ENCODE measurements at regions not wholly inside any gene's neighbourhood (a gene's known extent, or its start where the extent isn't known, plus 50 kb on each side); places are given as distances from the start of the nearest gene placed in this dataset.

DNA sequence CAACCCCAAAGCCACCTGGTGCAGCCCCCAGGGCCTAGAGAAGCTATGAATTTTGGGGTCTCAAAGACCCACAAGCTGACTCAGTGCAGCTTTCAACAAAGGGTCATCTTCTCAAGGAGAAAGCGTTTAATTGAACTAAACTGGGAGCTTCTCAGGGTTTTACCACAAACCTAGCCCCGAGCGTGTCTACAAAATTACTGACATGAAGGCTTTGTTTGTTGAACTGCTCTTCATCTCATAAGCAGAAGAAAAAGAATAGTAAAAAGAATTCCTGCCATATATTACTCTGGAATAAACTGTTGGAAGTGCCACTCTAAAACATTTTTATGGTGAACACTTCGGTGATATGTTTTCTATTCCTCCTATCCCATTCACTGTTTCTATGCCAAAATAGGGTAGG is 50.8 kb upstream of the INCENP start:
- Histone ChIP-seq H3K36me3 (no peaks in the 10 kb centered on the region), H3K9me3 (no peaks in the 10 kb centered on the region), H3K4me1 (no peaks in the 10 kb centered on the region), H3K27me3 (no peaks in the 10 kb centered on the region), H3K27ac (no peak overlapping the region), H3K4me3 (no peak overlapping the region)
- DNase-seq (ENCODE audit: low spot score in 2 of 2), result no peak
- 78 to 82% methylated on average over 4 of the region's 4 CpGs for WGBS, 2 donors
- TF ChIP-seq, protein P1, sequence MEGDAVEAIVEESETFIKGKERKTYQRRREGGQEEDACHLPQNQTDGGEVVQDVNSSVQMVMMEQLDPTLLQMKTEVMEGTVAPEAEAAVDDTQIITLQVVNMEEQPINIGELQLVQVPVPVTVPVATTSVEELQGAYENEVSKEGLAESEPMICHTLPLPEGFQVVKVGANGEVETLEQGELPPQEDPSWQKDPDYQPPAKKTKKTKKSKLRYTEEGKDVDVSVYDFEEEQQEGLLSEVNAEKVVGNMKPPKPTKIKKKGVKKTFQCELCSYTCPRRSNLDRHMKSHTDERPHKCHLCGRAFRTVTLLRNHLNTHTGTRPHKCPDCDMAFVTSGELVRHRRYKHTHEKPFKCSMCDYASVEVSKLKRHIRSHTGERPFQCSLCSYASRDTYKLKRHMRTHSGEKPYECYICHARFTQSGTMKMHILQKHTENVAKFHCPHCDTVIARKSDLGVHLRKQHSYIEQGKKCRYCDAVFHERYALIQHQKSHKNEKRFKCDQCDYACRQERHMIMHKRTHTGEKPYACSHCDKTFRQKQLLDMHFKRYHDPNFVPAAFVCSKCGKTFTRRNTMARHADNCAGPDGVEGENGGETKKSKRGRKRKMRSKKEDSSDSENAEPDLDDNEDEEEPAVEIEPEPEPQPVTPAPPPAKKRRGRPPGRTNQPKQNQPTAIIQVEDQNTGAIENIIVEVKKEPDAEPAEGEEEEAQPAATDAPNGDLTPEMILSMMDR (IDR thresholded peaks at IDR 0.05), result no peak
- TF ChIP-seq EP300 (IDR thresholded peaks at IDR 0.05) (no peak), POLR2A (IDR thresholded peaks at IDR 0.05) (no peak)

DNA sequence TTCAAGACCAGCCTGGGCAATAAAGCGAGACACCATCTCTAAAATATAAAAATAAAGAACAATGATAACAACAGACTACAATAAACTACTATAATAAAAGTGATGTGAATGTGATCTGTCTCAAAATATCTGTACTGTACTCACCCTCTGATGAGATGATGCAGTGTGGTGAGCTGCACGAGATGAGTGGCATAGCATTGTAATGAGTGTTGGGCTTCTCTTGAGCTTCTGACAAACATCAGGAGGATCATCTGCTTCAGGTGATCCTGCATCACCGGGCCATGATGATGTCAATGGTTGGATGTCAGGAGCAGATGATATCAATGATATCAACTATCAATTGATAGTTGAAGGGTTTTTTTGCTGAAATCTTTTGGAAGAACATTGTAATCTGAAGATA is 52.4 kb upstream of the INCENP start:
- Histone ChIP-seq H3K4me1 (no peaks in the 10 kb centered on the region), H3K27me3 (no peaks in the 10 kb centered on the region), H3K36me3 (no peaks in the 10 kb centered on the region), H3K4me3 (no peak overlapping the region), H3K9me3 (no peaks in the 10 kb centered on the region), H3K27ac (no peak overlapping the region)
- WGBS, 2 donors, result 86 to 91% methylated on average over 3 of the region's 3 CpGs
- no peak for DNase-seq (ENCODE audit: low spot score in 2 of 2)
- no peak for TF ChIP-seq POLR2A (IDR thresholded peaks at IDR 0.05)

DNA sequence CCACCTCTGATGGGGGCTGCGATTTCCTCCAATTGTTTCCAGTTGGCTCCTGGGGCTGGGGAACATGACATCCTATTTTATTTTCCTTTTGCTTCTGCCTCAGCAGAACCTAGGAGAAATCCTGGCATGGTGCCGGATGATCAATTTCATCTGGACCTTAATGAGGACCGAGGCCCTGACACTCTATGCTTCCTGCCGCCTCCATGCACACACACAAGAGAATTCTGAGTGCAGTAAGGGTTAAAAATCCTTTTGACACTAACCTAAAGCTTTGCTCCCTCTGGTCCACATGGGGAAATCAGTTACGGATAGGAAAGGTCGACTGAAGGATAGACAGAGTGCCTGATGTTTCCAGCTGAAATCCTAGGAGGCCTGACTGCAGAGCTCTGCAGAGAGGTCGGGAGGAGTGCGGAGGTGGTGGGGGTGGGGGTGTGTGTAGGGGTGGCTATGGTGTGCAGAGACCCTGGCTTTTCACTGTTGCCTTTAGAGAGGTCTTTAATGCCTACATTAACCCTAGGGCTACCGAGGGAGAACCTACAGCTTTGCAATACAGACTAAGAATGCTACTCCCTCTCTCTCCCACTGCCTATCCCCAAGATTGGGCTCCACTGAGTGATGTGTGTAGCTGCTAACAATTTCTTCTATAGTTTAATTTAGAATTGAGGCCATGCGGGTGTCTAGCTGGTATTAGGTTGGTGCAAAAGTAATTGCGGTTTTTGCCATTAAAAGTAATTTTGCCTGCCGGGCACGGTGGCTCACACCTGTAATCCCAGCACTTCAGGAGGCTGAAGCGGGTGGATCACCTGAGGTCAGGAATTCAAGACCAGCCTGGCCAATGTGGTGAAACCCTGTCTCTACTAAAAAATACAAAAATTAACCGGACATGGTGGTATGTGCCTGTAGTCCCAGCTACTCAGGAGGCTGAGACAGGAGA is 53.6 kb upstream of the INCENP start:
- Histone ChIP-seq H3K9me3 (no peaks in the 10 kb centered on the region), H3K4me1 (no peaks in the 10 kb centered on the region), H3K36me3 (no peaks in the 10 kb centered on the region), H3K27ac (no peak overlapping the region), H3K4me3 (no peak overlapping the region), H3K27me3 (no peaks in the 10 kb centered on the region)
- TF ChIP-seq POLR2A (IDR thresholded peaks at IDR 0.05) (no peak), EP300 (IDR thresholded peaks at IDR 0.05) (no peak)
- TF ChIP-seq, protein P1 (IDR thresholded peaks at IDR 0.05), result no peak
- no peak for DNase-seq (ENCODE audit: low spot score in 2 of 2)
- 62% methylated on average over 15 of the region's 15 CpGs for WGBS, 2 donors

DNA sequence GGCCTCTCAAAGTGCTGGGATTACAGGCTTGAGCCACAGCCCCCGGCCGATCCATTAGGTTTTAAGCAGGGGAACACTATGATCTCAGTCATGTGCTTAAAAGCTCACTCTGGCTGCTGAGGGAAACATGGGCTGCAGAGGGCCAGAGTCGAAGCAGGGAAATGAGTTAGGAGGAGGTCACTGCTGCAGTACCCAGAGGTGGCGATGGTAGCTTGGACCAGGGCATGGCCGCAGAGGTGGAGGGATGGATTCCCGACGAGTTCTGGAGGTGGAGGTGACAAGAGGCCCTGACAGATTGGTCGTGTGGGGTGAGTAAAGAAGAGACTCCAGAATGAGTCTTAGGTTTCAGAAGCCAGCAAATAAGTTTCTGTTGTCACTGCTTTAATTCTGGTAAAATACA is 54.4 kb upstream of the INCENP start:
- no peaks in the 10 kb centered on the region for H3K9me3 ChIP-seq

DNA sequence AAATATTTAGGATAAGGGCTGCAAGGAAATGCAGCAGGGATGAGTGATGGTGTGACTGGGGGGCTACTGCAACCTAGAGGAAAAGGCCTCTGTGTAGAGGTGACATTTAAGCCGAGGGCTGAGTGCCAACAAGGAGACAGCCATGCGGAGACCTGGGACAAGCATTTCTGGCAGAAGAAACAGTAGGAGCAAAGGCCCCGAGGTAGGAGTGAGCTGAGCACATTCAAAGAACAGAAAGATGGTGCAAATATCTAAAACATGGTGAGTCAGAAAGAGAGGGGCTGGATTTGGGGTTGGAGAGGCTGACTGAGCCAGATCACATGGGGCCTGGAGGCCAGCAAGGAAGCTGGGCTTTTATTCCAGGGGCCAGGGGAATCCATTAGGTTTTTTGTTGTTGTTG is 55.1 kb upstream of the INCENP start:
- 82 to 88% methylated on average over 3 of the region's 3 CpGs for WGBS, 2 donors
- Histone ChIP-seq H3K4me3 (no peak overlapping the region), H3K36me3 (no peaks in the 10 kb centered on the region), H3K27ac (no peak overlapping the region), H3K27me3 (no peaks in the 10 kb centered on the region), H3K9me3 (no peaks in the 10 kb centered on the region), H3K4me1 (no peaks in the 10 kb centered on the region)
- TF ChIP-seq EP300 (IDR thresholded peaks at IDR 0.05) (no peak), POLR2A (IDR thresholded peaks at IDR 0.05) (no peak)
- TF ChIP-seq, protein P1 (IDR thresholded peaks at IDR 0.05), result no peak
- DNase-seq (ENCODE audit: low spot score in 2 of 2), result no peak

More for the DNA sequence above, 54.4 kb upstream of the INCENP start:
- H3K27me3 ChIP-seq, result no peaks in the 10 kb centered on the region
- DNase-seq (ENCODE audit: low spot score in 2 of 2), result no peak
- WGBS, 2 donors, result 76 to 78% methylated on average over 8 of the region's 8 CpGs
- no peaks in the 10 kb centered on the region for H3K4me1 ChIP-seq
- H3K4me3 ChIP-seq, result no peak overlapping the region
- H3K36me3 ChIP-seq, result no peaks in the 10 kb centered on the region
- no peak for TF ChIP-seq EP300 (IDR thresholded peaks at IDR 0.05)
- TF ChIP-seq, protein P1 (IDR thresholded peaks at IDR 0.05), result no peak
- no peak for TF ChIP-seq POLR2A (IDR thresholded peaks at IDR 0.05)
- no peak overlapping the region for H3K27ac ChIP-seq

Measured in tibial nerve (tissue), 4 donors.